Esophagus squamous epithelium (tissue), 5 donors: ENCODE measurements at regions not wholly inside any gene's neighbourhood (a gene's known extent, or its start where the extent isn't known, plus 50 kb on each side); places are given as distances from the start of the nearest gene placed in this dataset.
"Not testable (repeated sequence)": the region's sequence is repeated elsewhere in the genome, so short reads cannot be mapped to it uniquely, and the experiment has no call there.

Experiments
- DNase-seq: peaks from one replicate; lab custom pipeline; 2025; lab: John Stamatoyannopoulos, UW
- H3K27ac ChIP-seq, 4 donors: fragments of 200-600 bp; sonication (generic); one replicate each; pipeline ENCODE4 v1.5.1; 2016 to 2019; ENCODE audit warnings: mild to moderate bottlenecking in 1 of 4
- H3K27me3 ChIP-seq, 4 donors: fragments of 200-600 bp; sonication (generic); 1 replicate in 3 of 4; 2 replicates in 1 of 4; pipeline versions ENCODE4 v1.5.1 to v1.6.0; 2017 to 2021; ENCODE audit warnings: antibody characterized with exemption in 1 of 4
- H3K36me3 ChIP-seq, 3 donors: fragments of 200-600 bp; sonication (generic); one replicate each; pipeline ENCODE4 v1.5.1; 2016 to 2019
- H3K4me1 ChIP-seq, 3 donors: fragments of 200-600 bp; sonication (generic); one replicate each; pipeline ENCODE4 v1.5.1; 2017 to 2019
- H3K4me3 ChIP-seq, 4 donors: fragments of 200-600 bp; sonication (generic); 1 replicate in 3 of 4; 2 replicates in 1 of 4; pipeline ENCODE4 v1.5.1; 2016 to 2019; ENCODE audit warnings: mild to moderate bottlenecking in 2 of 4, moderate library complexity in 1 of 4
- H3K9me3 ChIP-seq, 3 donors: fragments of 200-600 bp; sonication (generic); one replicate each; pipeline ENCODE4 v1.5.1; 2016 to 2019
- CTCF ChIP-seq, 6 experiments: fragments of 450-650 bp in 4 of 6; fragments of 200-600 bp in 2 of 6; sonication (generic) in 2 of 6; IDR thresholded peaks; one replicate each; pipeline ENCODE4 v1.5.1; 2016 to 2019; ENCODE audit warnings: antibody characterized with exemption in 6 of 6, mild to moderate bottlenecking in 4 of 6, moderate library complexity in 4 of 6
- POLR2A ChIP-seq, 4 donors: fragments of 450-650 bp; IDR thresholded peaks; one replicate each; pipeline ENCODE4 v1.6.1; 2017; ENCODE audit warnings: antibody characterized with exemption in 4 of 4, mild to moderate bottlenecking in 4 of 4, moderate library complexity in 3 of 4
- WGBS, 2 donors: methylation state at CpG; one replicate each; pipeline ENCODE4 v1.1.5; 2018; 5-methylcytosine and 5-hydroxymethylcytosine counted together
- intact Hi-C: fragments of 100-400 bp; cut with DNase I; formaldehyde crosslinking; loops from one replicate; pipeline ENCODE4 v1.15.0; 2022
- donor health status: DM: yes; HTN: yes; CAD: no.

- Histone ChIP-seq H3K9me3 (no peaks in the 10 kb centered on the region), H3K4me1 (no peaks in the 10 kb centered on the region), H3K27me3 (no peaks in the 10 kb centered on the region), H3K4me3 (no peak overlapping the region), H3K36me3 (no peaks in the 10 kb centered on the region), H3K27ac (no peak overlapping the region)
- 33 to 82% methylated on average over 1 to 2 of the region's 2 CpGs for WGBS, 2 donors
- TF ChIP-seq CTCF (IDR thresholded peaks at IDR 0.05) (no peak), POLR2A (IDR thresholded peaks at IDR 0.05) (no peak)
- no peak for DNase-seq
- intact Hi-C loops, result no loop called here
These were observed 412.5 kb downstream of the ADAM29 start for GRCh38 chr4:175330652-175331051.

- no peaks in the 10 kb centered on the region for H3K36me3 ChIP-seq
- TF ChIP-seq CTCF (IDR thresholded peaks at IDR 0.05) (no peak), POLR2A (IDR thresholded peaks at IDR 0.05) (no peak)
- DNase-seq, result no peak
- H3K4me3 ChIP-seq, result no peak overlapping the region
- H3K27ac ChIP-seq, result no peak overlapping the region
- H3K4me1 ChIP-seq, result no peaks in the 10 kb centered on the region
- intact Hi-C loops, result no loop called here
- no peaks in the 10 kb centered on the region for H3K9me3 ChIP-seq
- no peaks in the 10 kb centered on the region for H3K27me3 ChIP-seq
These were observed 417.2 kb downstream of the ADAM29 start for GRCh38 chr4:175335331-175335730.

GRCh38 chr4:175336570-175336969, 418.4 kb downstream of the ADAM29 start:
- H3K4me3 ChIP-seq, H3K9me3 ChIP-seq, intact Hi-C loops, H3K27me3 ChIP-seq, DNase-seq, H3K4me1 ChIP-seq, H3K27ac ChIP-seq, H3K36me3 ChIP-seq: not testable (repeated sequence)
- 93 to 98% methylated on average over 5 of the region's 5 CpGs for WGBS, 2 donors

GRCh38 chr4:175339100-175339707, 421.0 kb downstream of the ADAM29 start:
- no peaks in the 10 kb centered on the region for H3K36me3 ChIP-seq
- TF ChIP-seq CTCF (IDR thresholded peaks at IDR 0.05) (no peak), POLR2A (IDR thresholded peaks at IDR 0.05) (no peak)
- no peaks in the 10 kb centered on the region for H3K27me3 ChIP-seq
- DNase-seq, result no peak
- peaks cover 0 to 9% (median 0%) of the 10 kb centered on the region in 3 donors for H3K9me3 ChIP-seq
- intact Hi-C loops, result no loop called here
- H3K27ac ChIP-seq, result no peak overlapping the region
- WGBS, 2 donors, result 64 to 86% methylated on average over 1 of the region's 1 CpG
- no peaks in the 10 kb centered on the region for H3K4me1 ChIP-seq
- no peak overlapping the region for H3K4me3 ChIP-seq

GRCh38 chr4:175341203-175341755, 423.1 kb downstream of the ADAM29 start:
- TF ChIP-seq CTCF (IDR thresholded peaks at IDR 0.05) (no peak), POLR2A (IDR thresholded peaks at IDR 0.05) (no peak)
- H3K36me3 ChIP-seq, result no peaks in the 10 kb centered on the region
- DNase-seq, result no peak
- H3K9me3 ChIP-seq, result peaks cover 0 to 15% (median 0%) of the 10 kb centered on the region in 3 donors
- H3K4me3 ChIP-seq, result no peak overlapping the region
- no peak overlapping the region for H3K27ac ChIP-seq
- no peaks in the 10 kb centered on the region for H3K4me1 ChIP-seq
- 56 to 63% methylated on average over 2 of the region's 2 CpGs for WGBS, 2 donors
- intact Hi-C loops, result no loop called here
- H3K27me3 ChIP-seq, result no peaks in the 10 kb centered on the region
